ENCODE measurements at regions not wholly inside any gene's neighbourhood (a gene's known extent, or its start where the extent isn't known, plus 50 kb on each side); places are given as distances from the start of the nearest gene placed in this dataset.
"Not testable (repeated sequence)": the region's sequence is repeated elsewhere in the genome, so short reads cannot be mapped to it uniquely, and the experiment has no call there.

- Histone ChIP-seq H3K36me3 (ENCODE audit: low read length) (no peaks in the 10 kb centered on the region), H3K4me2 (ENCODE audit: low read depth, low read length, poor library complexity, severe bottlenecking) (peak overlapping the region; percentile 50), H3K27me3 (ENCODE audit: low read length) (no peaks in the 10 kb centered on the region), H3K9me3 (ENCODE audit: insufficient read depth, low read length) (no peaks in the 10 kb centered on the region), H2AFZ (ENCODE audit: low read depth, low read length, severe bottlenecking) (peak overlapping the region; percentile 62), H3K4me3 (ENCODE audit: insufficient read depth, low read length, poor library complexity, severe bottlenecking) (no peak overlapping the region), H3K79me2 (ENCODE audit: insufficient read depth, low read length) (no peaks in the 10 kb centered on the region), H3K9ac (ENCODE audit: low read length) (no peak overlapping the region), H3K27ac (ENCODE audit: low read depth, low read length) (peak overlapping the region; percentile 76), H3K9me2 (replicated peaks; ENCODE audit: insufficient read depth, low read length) (no peaks in the 10 kb centered on the region), H3F3A (ENCODE audit: insufficient read depth) (peaks cover 17% of the 10 kb centered on the region), H4K20me1 (ENCODE audit: low read depth, low read length) (no peaks in the 10 kb centered on the region)
- TF ChIP-seq EZH2phosphoT487 (conservative IDR thresholded peaks at IDR 0.05; ENCODE audit: low read length) (no peak), CTCF (IDR thresholded peaks at IDR 0.05; ENCODE audit: insufficient read depth, low read length, poor library complexity, severe bottlenecking) (no peak)
These were observed 62.0 kb upstream of the MRPS9 start for GRCh38 chr2:104975851-104976250.

- H3K4me2 ChIP-seq (ENCODE audit: low read depth, low read length, poor library complexity, severe bottlenecking): peak overlapping the region; percentile 50
These were observed 61.2 kb upstream of the MRPS9 start for GRCh38 chr2:104976603-104977120.

GRCh38 chr2:104977958-104978357, 59.9 kb upstream of the MRPS9 start:
- H3K36me3 ChIP-seq (ENCODE audit: low read length): no peaks in the 10 kb centered on the region
- H3K4me2 ChIP-seq (ENCODE audit: low read depth, low read length, poor library complexity, severe bottlenecking): no peak overlapping the region
- no peaks in the 10 kb centered on the region for H4K20me1 ChIP-seq (ENCODE audit: low read depth, low read length)
- peak overlapping the region; percentile 62 for H2AFZ ChIP-seq (ENCODE audit: low read depth, low read length, severe bottlenecking)
- no peak overlapping the region for H3K9ac ChIP-seq (ENCODE audit: low read length)
- no peaks in the 10 kb centered on the region for H3K79me2 ChIP-seq (ENCODE audit: insufficient read depth, low read length)
- no peak overlapping the region for H3K27ac ChIP-seq (ENCODE audit: low read depth, low read length)
- no peaks in the 10 kb centered on the region for H3K27me3 ChIP-seq (ENCODE audit: low read length)
- no peaks in the 10 kb centered on the region for H3K9me3 ChIP-seq (ENCODE audit: insufficient read depth, low read length)
- H3K4me3 ChIP-seq (ENCODE audit: insufficient read depth, low read length, poor library complexity, severe bottlenecking): no peak overlapping the region
- H3K9me2 ChIP-seq (replicated peaks; ENCODE audit: insufficient read depth, low read length): no peaks in the 10 kb centered on the region
- TF ChIP-seq EZH2phosphoT487 (conservative IDR thresholded peaks at IDR 0.05; ENCODE audit: low read length) (no peak), CTCF (IDR thresholded peaks at IDR 0.05; ENCODE audit: insufficient read depth, low read length, poor library complexity, severe bottlenecking) (no peak)
- H3F3A ChIP-seq (ENCODE audit: insufficient read depth): peaks cover 17% of the 10 kb centered on the region

More at GRCh38 chr2:104976603-104977120, 61.2 kb upstream of the MRPS9 start:
- Histone ChIP-seq H3K27ac (ENCODE audit: low read depth, low read length) (peak overlapping the region; percentile 76), H3F3A (ENCODE audit: insufficient read depth) (peaks cover 17% of the 10 kb centered on the region), H3K79me2 (ENCODE audit: insufficient read depth, low read length) (no peaks in the 10 kb centered on the region), H3K9me2 (replicated peaks; ENCODE audit: insufficient read depth, low read length) (no peaks in the 10 kb centered on the region), H3K36me3 (ENCODE audit: low read length) (no peaks in the 10 kb centered on the region), H3K9ac (ENCODE audit: low read length) (peak overlapping the region; percentile 17), H2AFZ (ENCODE audit: low read depth, low read length, severe bottlenecking) (peak overlapping the region; percentile 62), H3K4me3 (ENCODE audit: insufficient read depth, low read length, poor library complexity, severe bottlenecking) (peak overlapping the region; percentile 27), H4K20me1 (ENCODE audit: low read depth, low read length) (no peaks in the 10 kb centered on the region), H3K9me3 (ENCODE audit: insufficient read depth, low read length) (no peaks in the 10 kb centered on the region), H3K27me3 (ENCODE audit: low read length) (no peaks in the 10 kb centered on the region)
- TF ChIP-seq EZH2phosphoT487 (conservative IDR thresholded peaks at IDR 0.05; ENCODE audit: low read length) (no peak), CTCF (IDR thresholded peaks at IDR 0.05; ENCODE audit: insufficient read depth, low read length, poor library complexity, severe bottlenecking) (peak; percentile 74)

GRCh38 chr2:104979786-104980185, 58.1 kb upstream of the MRPS9 start:
- H4K20me1 ChIP-seq (ENCODE audit: low read depth, low read length); H3K4me2 ChIP-seq (ENCODE audit: low read depth, low read length, poor library complexity, severe bottlenecking); H3K27me3 ChIP-seq (ENCODE audit: low read length); H3K36me3 ChIP-seq (ENCODE audit: low read length); H3K27ac ChIP-seq (ENCODE audit: low read depth, low read length); H3K79me2 ChIP-seq (ENCODE audit: insufficient read depth, low read length); H3K4me3 ChIP-seq (ENCODE audit: insufficient read depth, low read length, poor library complexity, severe bottlenecking); H2AFZ ChIP-seq (ENCODE audit: low read depth, low read length, severe bottlenecking); H3K9me2 ChIP-seq (replicated peaks; ENCODE audit: insufficient read depth, low read length); H3K9ac ChIP-seq (ENCODE audit: low read length); H3K9me3 ChIP-seq (ENCODE audit: insufficient read depth, low read length): not testable (repeated sequence)
- H3F3A ChIP-seq (ENCODE audit: insufficient read depth): peaks cover 17% of the 10 kb centered on the region

Measured in SU-DHL-6 (cell line).